IMR-90 (cell line): ENCODE measurements at regions not wholly inside any gene's neighbourhood (a gene's known extent, or its start where the extent isn't known, plus 50 kb on each side); places are given as distances from the start of the nearest gene placed in this dataset.

Experiments
- ATAC-seq: fragments of 200-7000 bp; cut with Tn5 transposase; 2 replicates; pipeline ENCODE4 v1.9.1; 2020; ENCODE audit warnings: low read depth, mild to moderate bottlenecking, moderate library complexity
- BruUV-seq: library from RNA; stranded (reverse); fragments of 400-500 nt; replicated peaks from 2 replicates; lab custom pipeline; 2021; lab: Mats Ljungman, UMichigan
- CTCF ChIA-PET: fragments of 300-600 bp; formaldehyde crosslinking; extraction: SDS; loops from one replicate; lab custom pipeline; 2021; ENCODE audit warnings: antibody characterized with exemption; lab: Yijun Ruan, JAX
- POLR2A ChIA-PET: fragments of 300-600 bp; sonication (Branson Sonifier 250); formaldehyde crosslinking; loops from one replicate; lab custom pipeline; 2022; ENCODE audit warnings: antibody characterized with exemption; ENCODE audit not compliant: unreplicated experiment; lab: Charles Lee
- DNase-seq: peaks from one replicate; pipeline ENCODE4 v3.0.0; 2013
- H2AFZ ChIP-seq: replicated peaks from 2 replicates; pipeline ENCODE3; 2013; ENCODE audit warnings: low read length, mild to moderate bottlenecking; ENCODE audit not compliant: poor library complexity
- H2AK5ac ChIP-seq: 2 replicates; pipeline ENCODE4 v1.6.1; 2013; ENCODE audit warnings: low read depth, low read length, inconsistent platforms
- H2AK9ac ChIP-seq: replicated peaks from 2 replicates; pipeline ENCODE3; 2013; ENCODE audit warnings: mild to moderate bottlenecking, low read depth, low read length, moderate library complexity; ENCODE audit not compliant: poor library complexity
- H2BK120ac ChIP-seq: 2 replicates; pipeline ENCODE4 v1.6.1; 2013; ENCODE audit warnings: low read depth, low read length, inconsistent platforms
- H2BK15ac ChIP-seq: 3 replicates; pipeline ENCODE4 v1.6.1; 2013; ENCODE audit warnings: low read depth, low read length, inconsistent platforms
- H2BK20ac ChIP-seq: 2 replicates; pipeline ENCODE4 v1.6.1; 2013; ENCODE audit warnings: low read depth, mild to moderate bottlenecking, inconsistent platforms, low read length, moderate library complexity
- H2BK5ac ChIP-seq: 2 replicates; pipeline ENCODE4 v1.6.1; 2013; ENCODE audit warnings: mild to moderate bottlenecking, low read depth, low read length, inconsistent platforms; ENCODE audit not compliant: poor library complexity, severe bottlenecking
- H3K14ac ChIP-seq: replicated peaks from 2 replicates; pipeline ENCODE4 v1.6.1; 2013; ENCODE audit warnings: low read depth, low read length, inconsistent platforms
- H3K18ac ChIP-seq: 2 replicates; pipeline ENCODE4 v1.6.1; 2013; ENCODE audit warnings: low read depth, low read length, control low read depth
- H3K23ac ChIP-seq: 2 replicates; pipeline ENCODE4 v1.6.1; 2013; ENCODE audit warnings: low read depth, low read length, inconsistent platforms
- H3K27ac ChIP-seq: 2 replicates; pipeline ENCODE4 v1.5.1; 2013; ENCODE audit warnings: mild to moderate bottlenecking, control low read depth, low read length; ENCODE audit not compliant: insufficient read depth
- H3K27me3 ChIP-seq: 2 replicates; pipeline ENCODE4 v1.6.1; 2013; ENCODE audit warnings: low read length; ENCODE audit not compliant: control insufficient read depth, insufficient read depth
- H3K36me3 ChIP-seq: 2 replicates; pipeline ENCODE4 v1.6.1; 2013; ENCODE audit warnings: low read length, mixed read lengths; ENCODE audit not compliant: control insufficient read depth, insufficient read depth
- H3K4ac ChIP-seq: 2 replicates; pipeline ENCODE4 v1.6.1; 2013; ENCODE audit warnings: low read depth, low read length, inconsistent platforms
- H3K4me1 ChIP-seq: 2 replicates; pipeline ENCODE4 v1.6.1; 2013; ENCODE audit warnings: low read length, mixed read lengths; ENCODE audit not compliant: control insufficient read depth, insufficient read depth
- H3K4me2 ChIP-seq: 2 replicates; pipeline ENCODE4 v1.6.1; 2013; ENCODE audit warnings: low read depth, mild to moderate bottlenecking, control low read depth, low read length, moderate library complexity
- H3K4me3 ChIP-seq: 2 replicates; pipeline ENCODE4 v1.5.1; 2013; ENCODE audit warnings: low read depth, mild to moderate bottlenecking, control low read depth, low read length, moderate library complexity; ENCODE audit not compliant: insufficient read depth
- H3K56ac ChIP-seq: 2 replicates; pipeline ENCODE4 v1.6.1; 2013; ENCODE audit warnings: low read length, inconsistent platforms; ENCODE audit not compliant: insufficient read depth; ENCODE audit errors: extremely low read depth
- H3K79me1 ChIP-seq, 2 experiments: 2 replicates each; pipeline ENCODE4 v1.6.1; 2013; ENCODE audit warnings: low read length in 2 of 2, inconsistent platforms in 1 of 2, low read depth in 1 of 2
- H3K9ac ChIP-seq: 2 replicates; pipeline ENCODE4 v1.6.1; 2013; ENCODE audit warnings: low read depth, low read length, control low read depth
- H3K9me1 ChIP-seq: 2 replicates; pipeline ENCODE4 v1.6.1; 2013; ENCODE audit warnings: low read length, inconsistent platforms; ENCODE audit not compliant: insufficient read depth
- H3K9me3 ChIP-seq: 2 replicates; pipeline ENCODE4 v1.6.1; 2013; ENCODE audit warnings: low read length; ENCODE audit not compliant: control insufficient read depth, insufficient read depth
- H4K20me1 ChIP-seq: 2 replicates; pipeline ENCODE4 v1.6.1; 2013; ENCODE audit warnings: low read length, inconsistent platforms; ENCODE audit not compliant: insufficient read depth
- H4K5ac ChIP-seq: 2 replicates; pipeline ENCODE4 v1.6.1; 2013; ENCODE audit warnings: mild to moderate bottlenecking, low read depth, low read length, control low read depth
- H4K8ac ChIP-seq, 2 experiments: 2 replicates each; pipeline ENCODE4 v1.6.1; 2013; ENCODE audit warnings: low read depth in 2 of 2, low read length in 2 of 2, control low read depth in 1 of 2, inconsistent platforms in 1 of 2
- H4K91ac ChIP-seq: 2 replicates; pipeline ENCODE4 v1.6.1; 2013; ENCODE audit warnings: low read depth, low read length, inconsistent platforms; ENCODE audit not compliant: insufficient read depth
- BHLHE40 ChIP-seq: fragments of 150-350 bp; IDR thresholded peaks from 2 replicates; pipeline ENCODE4 v1.6.1; 2016; ENCODE audit warnings: mild to moderate bottlenecking, low read depth, low read length
- CEBPB ChIP-seq: IDR thresholded peaks from 2 replicates; pipeline ENCODE4 v1.6.1; 2012; ENCODE audit warnings: low read depth, low read length, improper control_type of control experiment
- CHD1 ChIP-seq: IDR thresholded peaks from 2 replicates; pipeline ENCODE4 v1.6.1; 2012; ENCODE audit warnings: low read depth, low read length, improper control_type of control experiment
- MAFK ChIP-seq: IDR thresholded peaks from 2 replicates; pipeline ENCODE4 v1.6.1; 2012; ENCODE audit warnings: low read depth, low read length, improper control_type of control experiment
- MAZ ChIP-seq: IDR thresholded peaks from 2 replicates; pipeline ENCODE4 v1.6.1; 2012; ENCODE audit warnings: low read depth, mild to moderate bottlenecking, low read length, improper control_type of control experiment, moderate library complexity, borderline replicate concordance
- MXI1 ChIP-seq: IDR thresholded peaks from 2 replicates; pipeline ENCODE4 v1.6.1; 2012; ENCODE audit warnings: low read depth, mild to moderate bottlenecking, low read length, moderate library complexity, borderline replicate concordance
- NFE2L2 ChIP-seq: fragments of 150-350 bp; IDR thresholded peaks from 2 replicates; pipeline ENCODE4 v1.6.1; 2016; ENCODE audit warnings: low read depth, mild to moderate bottlenecking, low read length
- POLR2A ChIP-seq: IDR thresholded peaks from 2 replicates; pipeline ENCODE4 v1.6.1; 2012; ENCODE audit warnings: mild to moderate bottlenecking, low read depth, low read length
- RAD21 ChIP-seq: IDR thresholded peaks from 2 replicates; pipeline ENCODE4 v1.6.1; 2012; ENCODE audit warnings: low read length, improper control_type of control experiment
- WGBS, 2 experiments: methylation state at CpG; one replicate each; pipeline versions ENCODE4 v1.1.5 to v1.1.7; 2013; ENCODE audit warnings: missing lambda C conversion rate in 2 of 2; ENCODE audit not compliant: insufficient read length in 1 of 2; ENCODE audit errors: extremely low coverage in 2 of 2; 5-methylcytosine and 5-hydroxymethylcytosine counted together
- dilution Hi-C: fragments of 300-500 bp; cut with HindIII; formaldehyde crosslinking; loops from one replicate; pipeline ENCODE4 v1.14.3; 2018; ENCODE audit warnings: low sequenced_read_pairs; ENCODE audit not compliant: unreplicated experiment
- in situ Hi-C: fragments of 300-500 bp; cut with MboI; formaldehyde crosslinking; loops from 3 replicates; pipeline ENCODE4 v1.14.3; 2019; ENCODE audit warnings: low sequenced_read_pairs, inconsistent platforms, mixed read lengths
- intact Hi-C: fragments of 100-400 bp; cut with micrococcal nuclease; formaldehyde crosslinking; loops from 2 replicates; pipeline ENCODE4 v1.10.0; 2022
- TF ChIP-seq, protein P1 (sequence below): fragments of 150-350 bp; IDR thresholded peaks from 2 replicates; pipeline ENCODE4 v1.6.1; 2016; ENCODE audit warnings: low read depth, mild to moderate bottlenecking, low read length, moderate library complexity, borderline replicate concordance

DNA sequence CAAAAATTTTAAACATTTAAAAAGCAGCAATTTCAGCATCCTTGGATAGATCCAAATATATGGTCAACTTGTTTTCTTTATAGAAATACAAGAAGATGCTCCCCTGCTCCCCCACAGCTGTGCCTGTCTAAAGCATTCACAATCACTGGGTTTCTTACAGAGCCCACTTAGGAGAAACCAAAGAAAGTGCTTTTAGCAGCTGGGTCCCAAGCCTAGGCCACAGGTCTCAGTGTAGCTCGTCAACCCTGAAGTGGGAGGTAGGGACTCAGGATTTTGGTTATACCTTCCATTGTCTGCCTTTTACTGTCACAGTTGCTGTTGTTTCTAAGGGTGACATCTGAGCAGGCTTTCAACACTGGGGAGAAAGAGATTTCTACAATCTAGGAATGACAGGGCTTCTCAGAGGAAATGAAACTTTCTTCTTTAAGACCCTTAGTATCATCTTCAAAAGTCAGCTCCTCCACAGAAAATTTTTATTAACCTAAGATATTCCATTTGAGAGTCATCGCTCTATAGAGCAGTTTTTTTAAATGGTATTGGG lies 199.3 kb upstream of the CMC1 start:
- H3K9ac ChIP-seq = no peak overlapping the region
- BruUV-seq = no TSS peak
- H4K8ac ChIP-seq = no peak overlapping the region
- H3K27ac ChIP-seq = no peak overlapping the region
- H4K20me1 ChIP-seq = no peaks in the 10 kb centered on the region
- ChIA-PET POLR2A (no interaction called here), CTCF (no interaction called here)
- ATAC-seq (no peak), DNase-seq (no peak)
- intact Hi-C loops = no loop called here
- H4K5ac ChIP-seq = no peak overlapping the region
- no peak overlapping the region for H2AK9ac ChIP-seq
- no peak overlapping the region for H2BK5ac ChIP-seq
- no peak for TF ChIP-seq CEBPB
- no peak for TF ChIP-seq POLR2A
- TF ChIP-seq MAZ = no peak
- TF ChIP-seq, protein P1, sequence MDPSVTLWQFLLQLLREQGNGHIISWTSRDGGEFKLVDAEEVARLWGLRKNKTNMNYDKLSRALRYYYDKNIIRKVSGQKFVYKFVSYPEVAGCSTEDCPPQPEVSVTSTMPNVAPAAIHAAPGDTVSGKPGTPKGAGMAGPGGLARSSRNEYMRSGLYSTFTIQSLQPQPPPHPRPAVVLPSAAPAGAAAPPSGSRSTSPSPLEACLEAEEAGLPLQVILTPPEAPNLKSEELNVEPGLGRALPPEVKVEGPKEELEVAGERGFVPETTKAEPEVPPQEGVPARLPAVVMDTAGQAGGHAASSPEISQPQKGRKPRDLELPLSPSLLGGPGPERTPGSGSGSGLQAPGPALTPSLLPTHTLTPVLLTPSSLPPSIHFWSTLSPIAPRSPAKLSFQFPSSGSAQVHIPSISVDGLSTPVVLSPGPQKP = no peak
- no peak for TF ChIP-seq MAFK
- TF ChIP-seq NFE2L2 = no peak
- TF ChIP-seq RAD21 = no peak
- no peak for TF ChIP-seq BHLHE40
- TF ChIP-seq MXI1 = no peak
- no peak for TF ChIP-seq CHD1
- no peak overlapping the region for H3K4me2 ChIP-seq
- no peak overlapping the region for H2BK120ac ChIP-seq
- no peaks in the 10 kb centered on the region for H3K36me3 ChIP-seq
- no peak overlapping the region for H2BK15ac ChIP-seq
- no peaks in the 10 kb centered on the region for H3K9me1 ChIP-seq
- no peak overlapping the region for H2AK5ac ChIP-seq
- no peaks in the 10 kb centered on the region for H3K79me1 ChIP-seq
- no peak overlapping the region for H3K4me3 ChIP-seq
- H2AFZ ChIP-seq = no peak overlapping the region
- no CpG with 5 or more reads among the region's 2 CpGs for WGBS, 2 experiments
- H3K9me3 ChIP-seq = no peaks in the 10 kb centered on the region
- H3K56ac ChIP-seq = no peak overlapping the region
- in situ Hi-C loops = no loop called here
- H3K4ac ChIP-seq = no peak overlapping the region
- H3K27me3 ChIP-seq = no peaks in the 10 kb centered on the region
- no peak overlapping the region for H3K23ac ChIP-seq
- H2BK20ac ChIP-seq = no peak overlapping the region
- H4K91ac ChIP-seq = no peak overlapping the region
- H3K18ac ChIP-seq = no peak overlapping the region
- H3K14ac ChIP-seq = no peak overlapping the region
- dilution Hi-C loops = no loop called here
- no peaks in the 10 kb centered on the region for H3K4me1 ChIP-seq
